Fibroblast of villous mesenchyme (primary cell): ENCODE measurements at regions not wholly inside any gene's neighbourhood (a gene's known extent, or its start where the extent isn't known, plus 50 kb on each side); places are given as distances from the start of the nearest gene placed in this dataset.

ENCODE experiments used
- DNase-seq: peaks from one replicate; pipeline ENCODE4 v3.0.0-alpha.2; 2010; ENCODE audit warnings: low read depth
- H3K4me3 ChIP-seq: 2 replicates; pipeline ENCODE4 v1.5.1; 2011; ENCODE audit warnings: low read depth, mild to moderate bottlenecking, low read length
- CTCF ChIP-seq: IDR thresholded peaks from 2 replicates; pipeline ENCODE4 v1.5.1; 2012; ENCODE audit warnings: low read depth, mild to moderate bottlenecking, low read length; ENCODE audit not compliant: insufficient read depth

GRCh38 chr4:116531026-116531425 lies 554.4 kb downstream of the TRAM1L1 start:
- TF ChIP-seq CTCF, result no peak
- DNase-seq, result no peak
- no peak overlapping the region for H3K4me3 ChIP-seq

GRCh38 chr4:116530048-116530447 lies 555.3 kb downstream of the TRAM1L1 start:
- no peak overlapping the region for H3K4me3 ChIP-seq
- no peak for TF ChIP-seq CTCF
- no peak for DNase-seq

GRCh38 chr4:116529129-116529528 lies 556.2 kb downstream of the TRAM1L1 start:
- no peak overlapping the region for H3K4me3 ChIP-seq
- no peak for DNase-seq
- no peak for TF ChIP-seq CTCF

- TF ChIP-seq CTCF, result no peak
- DNase-seq, result no peak
- H3K4me3 ChIP-seq, result no peak overlapping the region
These were observed 562.5 kb downstream of the TRAM1L1 start for GRCh38 chr4:116522922-116523321.

GRCh38 chr4:116520886-116521285 lies 564.5 kb downstream of the TRAM1L1 start:
- H3K4me3 ChIP-seq, result no peak overlapping the region
- no peak for DNase-seq
- no peak for TF ChIP-seq CTCF

GRCh38 chr4:116516711-116517110 lies 568.7 kb downstream of the TRAM1L1 start:
- no peak for TF ChIP-seq CTCF
- DNase-seq, result no peak
- no peak overlapping the region for H3K4me3 ChIP-seq

- no peak for TF ChIP-seq CTCF
- no peak overlapping the region for H3K4me3 ChIP-seq
- no peak for DNase-seq
These were observed 569.4 kb downstream of the TRAM1L1 start for GRCh38 chr4:116515959-116516358.
